ENCODE measurements at regions not wholly inside any gene's neighbourhood (a gene's known extent, or its start where the extent isn't known, plus 50 kb on each side); places are given as distances from the start of the nearest gene placed in this dataset.

DNA sequence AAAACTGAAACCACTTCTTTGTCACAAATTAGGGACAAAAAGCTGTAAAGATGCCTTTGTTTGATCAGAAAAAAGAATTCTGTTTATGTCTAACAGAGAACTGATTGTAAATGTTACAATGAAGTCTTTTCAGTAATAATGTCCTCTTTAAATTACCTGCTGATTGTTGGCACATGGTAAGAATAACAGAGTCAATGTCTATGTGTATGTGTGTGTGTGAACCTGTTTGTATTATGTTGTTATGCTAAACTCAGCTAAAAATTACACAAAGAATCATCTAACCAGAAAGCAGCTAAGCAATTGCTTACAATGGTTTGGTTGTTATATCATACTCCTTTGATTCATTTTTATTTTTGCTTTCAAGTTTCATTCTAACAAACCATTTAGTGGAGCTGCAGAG, 159.1 kb upstream of the PDZRN3 start:
- FAIRE-seq (no peak), DNase-seq (ENCODE audit: low read depth) (no peak)
- TF ChIP-seq, protein P1, sequence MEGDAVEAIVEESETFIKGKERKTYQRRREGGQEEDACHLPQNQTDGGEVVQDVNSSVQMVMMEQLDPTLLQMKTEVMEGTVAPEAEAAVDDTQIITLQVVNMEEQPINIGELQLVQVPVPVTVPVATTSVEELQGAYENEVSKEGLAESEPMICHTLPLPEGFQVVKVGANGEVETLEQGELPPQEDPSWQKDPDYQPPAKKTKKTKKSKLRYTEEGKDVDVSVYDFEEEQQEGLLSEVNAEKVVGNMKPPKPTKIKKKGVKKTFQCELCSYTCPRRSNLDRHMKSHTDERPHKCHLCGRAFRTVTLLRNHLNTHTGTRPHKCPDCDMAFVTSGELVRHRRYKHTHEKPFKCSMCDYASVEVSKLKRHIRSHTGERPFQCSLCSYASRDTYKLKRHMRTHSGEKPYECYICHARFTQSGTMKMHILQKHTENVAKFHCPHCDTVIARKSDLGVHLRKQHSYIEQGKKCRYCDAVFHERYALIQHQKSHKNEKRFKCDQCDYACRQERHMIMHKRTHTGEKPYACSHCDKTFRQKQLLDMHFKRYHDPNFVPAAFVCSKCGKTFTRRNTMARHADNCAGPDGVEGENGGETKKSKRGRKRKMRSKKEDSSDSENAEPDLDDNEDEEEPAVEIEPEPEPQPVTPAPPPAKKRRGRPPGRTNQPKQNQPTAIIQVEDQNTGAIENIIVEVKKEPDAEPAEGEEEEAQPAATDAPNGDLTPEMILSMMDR (IDR thresholded peaks at IDR 0.05; ENCODE audit: insufficient read depth, low read length, severe bottlenecking), result no peak
- Histone ChIP-seq H3K27me3 (ENCODE audit: control insufficient read depth, insufficient read depth, low read length) (no peaks in the 10 kb centered on the region), H3K4me3 (ENCODE audit: low read depth, low read length) (no peak overlapping the region), H3K36me3 (ENCODE audit: control insufficient read depth, insufficient read depth, low read length) (no peaks in the 10 kb centered on the region)

DNA sequence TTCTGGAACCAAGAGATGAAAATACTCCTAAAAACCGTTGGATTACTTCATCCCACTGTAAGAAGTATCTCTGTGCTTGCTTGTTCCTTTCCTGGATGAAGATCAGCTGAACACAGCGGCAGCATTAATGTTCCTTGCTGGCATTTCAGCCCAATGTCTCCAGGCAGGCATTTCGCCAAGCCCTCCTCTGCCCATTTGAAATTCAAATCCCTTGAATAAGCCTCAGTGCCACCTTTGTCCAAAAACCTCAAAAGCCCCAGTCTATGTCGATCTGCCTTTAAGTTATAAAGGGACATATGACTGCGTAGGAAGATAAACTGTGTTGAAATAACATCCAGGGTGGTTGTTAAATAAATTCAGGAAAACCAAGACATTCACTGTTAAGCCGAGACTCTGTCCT, 156.8 kb upstream of the PDZRN3 start:
- no peak for FAIRE-seq
- TF ChIP-seq, protein P1 (IDR thresholded peaks at IDR 0.05; ENCODE audit: insufficient read depth, low read length, severe bottlenecking), result no peak
- H3K27me3 ChIP-seq (ENCODE audit: control insufficient read depth, insufficient read depth, low read length), result no peaks in the 10 kb centered on the region
- no peaks in the 10 kb centered on the region for H3K36me3 ChIP-seq (ENCODE audit: control insufficient read depth, insufficient read depth, low read length)
- no peak for DNase-seq (ENCODE audit: low read depth)
- no peak overlapping the region for H3K4me3 ChIP-seq (ENCODE audit: low read depth, low read length)

DNA sequence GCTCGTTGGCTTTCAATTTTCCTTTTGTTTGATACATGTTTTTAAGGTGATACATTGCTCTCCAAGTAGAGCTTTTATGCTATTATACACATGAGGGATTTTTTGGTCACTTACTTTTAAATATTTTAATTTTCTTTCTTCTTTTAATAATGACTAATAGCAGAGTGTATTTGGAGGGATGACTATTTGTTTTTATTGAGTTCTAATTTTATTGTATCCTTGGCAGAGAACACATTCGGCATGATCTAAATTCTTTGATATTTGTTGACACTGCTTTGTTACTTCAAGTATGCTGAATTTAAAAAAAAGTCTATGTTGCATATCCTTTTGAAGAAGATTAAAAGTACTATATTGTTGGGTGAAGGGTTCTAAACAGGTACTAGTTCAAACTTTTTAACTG, 149.9 kb upstream of the PDZRN3 start:
- Histone ChIP-seq H3K27me3 (ENCODE audit: control insufficient read depth, insufficient read depth, low read length) (no peaks in the 10 kb centered on the region), H3K36me3 (ENCODE audit: control insufficient read depth, insufficient read depth, low read length) (no peaks in the 10 kb centered on the region), H3K4me3 (ENCODE audit: low read depth, low read length) (no peak overlapping the region)
- no peak for DNase-seq (ENCODE audit: low read depth)
- TF ChIP-seq, protein P1 (IDR thresholded peaks at IDR 0.05; ENCODE audit: insufficient read depth, low read length, severe bottlenecking), result no peak
- no peak for FAIRE-seq

DNA sequence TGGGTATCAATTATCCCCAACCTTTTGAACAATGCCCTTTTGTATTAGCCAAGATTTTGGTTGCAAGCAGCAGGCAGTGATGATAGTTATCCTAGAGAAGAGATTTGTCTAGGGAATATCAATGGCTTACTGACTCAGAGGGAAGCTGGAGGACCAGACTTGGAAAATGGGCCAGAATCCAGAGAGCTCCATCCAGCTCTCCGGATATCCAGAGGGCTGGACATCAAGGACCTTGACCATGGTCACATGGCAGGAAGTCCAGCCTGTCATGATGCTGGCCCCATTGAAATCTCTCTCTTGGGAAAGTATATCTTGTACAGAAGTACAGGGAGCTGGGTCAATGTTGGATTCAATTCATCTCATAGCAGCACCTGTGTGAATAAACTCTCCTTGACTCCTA, 148.5 kb upstream of the PDZRN3 start:
- Histone ChIP-seq H3K4me3 (ENCODE audit: low read depth, low read length) (no peak overlapping the region), H3K27me3 (ENCODE audit: control insufficient read depth, insufficient read depth, low read length) (no peaks in the 10 kb centered on the region), H3K36me3 (ENCODE audit: control insufficient read depth, insufficient read depth, low read length) (no peaks in the 10 kb centered on the region)
- no peak for FAIRE-seq
- TF ChIP-seq, protein P1 (IDR thresholded peaks at IDR 0.05; ENCODE audit: insufficient read depth, low read length, severe bottlenecking), result no peak
- DNase-seq (ENCODE audit: low read depth), result no peak

DNA sequence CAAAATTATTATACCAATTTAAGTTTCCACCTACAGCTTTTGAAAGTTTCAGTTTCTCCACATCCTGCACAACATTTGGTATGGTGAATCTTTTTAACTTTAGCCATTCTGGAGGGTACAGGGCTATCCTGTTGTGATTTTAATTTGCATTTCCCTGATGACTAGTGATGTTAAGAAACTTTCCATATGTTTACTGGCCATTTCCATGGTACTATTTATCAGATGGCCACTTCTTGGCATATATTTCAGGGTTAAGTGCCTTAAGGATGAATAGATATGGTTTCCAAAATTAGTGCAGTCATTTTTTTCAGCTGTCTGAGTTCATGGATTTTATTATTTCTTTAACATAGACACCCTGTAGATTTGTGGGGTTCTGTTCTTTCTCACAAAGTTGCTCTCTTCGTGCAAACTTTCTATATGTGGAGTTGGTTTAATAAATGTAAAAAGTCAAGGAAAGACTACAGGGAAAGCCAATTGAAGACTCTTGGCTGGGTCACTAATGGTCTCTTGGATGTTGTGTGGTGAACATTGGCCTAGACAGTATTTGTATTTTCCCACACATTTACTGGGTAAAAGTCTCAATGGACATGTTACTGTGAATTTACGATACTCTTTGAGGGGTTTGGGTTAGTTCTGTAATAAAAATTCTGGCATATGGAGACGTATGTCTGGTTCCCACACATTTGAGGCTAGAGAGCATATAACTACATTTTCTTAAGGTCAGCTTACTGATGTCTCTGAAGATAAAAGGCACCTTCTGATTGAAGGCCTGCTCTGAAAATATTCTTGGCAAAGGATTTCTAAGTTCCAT, 147.5 kb upstream of the PDZRN3 start:
- Histone ChIP-seq H3K36me3 (ENCODE audit: control insufficient read depth, insufficient read depth, low read length) (no peaks in the 10 kb centered on the region), H3K27me3 (ENCODE audit: control insufficient read depth, insufficient read depth, low read length) (no peaks in the 10 kb centered on the region), H3K4me3 (ENCODE audit: low read depth, low read length) (no peak overlapping the region)
- no peak for FAIRE-seq
- TF ChIP-seq, protein P1 (IDR thresholded peaks at IDR 0.05; ENCODE audit: insufficient read depth, low read length, severe bottlenecking), result no peak
- no peak for DNase-seq (ENCODE audit: low read depth)
